ENCODE measurements at regions not wholly inside any gene's neighbourhood (a gene's known extent, or its start where the extent isn't known, plus 50 kb on each side); places are given as distances from the start of the nearest gene placed in this dataset.
"Not testable (repeated sequence)": the region's sequence is repeated elsewhere in the genome, so short reads cannot be mapped to it uniquely, and the experiment has no call there.

DNA sequence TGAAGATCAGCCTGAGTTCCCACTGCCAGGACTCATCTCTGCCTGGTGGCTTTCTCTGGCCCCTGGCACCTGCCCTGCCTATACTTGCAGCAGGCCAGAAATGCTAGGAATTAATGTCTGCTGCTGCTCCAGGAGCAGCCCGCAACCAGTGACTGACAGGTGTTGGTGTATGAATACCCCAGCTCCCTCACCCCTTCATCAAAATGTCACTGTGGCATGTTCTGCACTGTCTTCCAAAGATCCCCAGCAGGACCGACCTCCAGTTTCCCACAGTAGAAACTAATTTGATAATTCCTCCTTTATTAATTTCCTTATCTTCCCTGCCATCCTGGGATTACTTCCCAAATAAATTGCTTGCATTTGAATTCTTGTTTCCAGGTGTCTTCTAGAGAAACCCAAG lies 425.4 kb downstream of the BCOR start:
- no peak for DNase-seq (ENCODE audit: low read depth in 2 of 2)

DNA sequence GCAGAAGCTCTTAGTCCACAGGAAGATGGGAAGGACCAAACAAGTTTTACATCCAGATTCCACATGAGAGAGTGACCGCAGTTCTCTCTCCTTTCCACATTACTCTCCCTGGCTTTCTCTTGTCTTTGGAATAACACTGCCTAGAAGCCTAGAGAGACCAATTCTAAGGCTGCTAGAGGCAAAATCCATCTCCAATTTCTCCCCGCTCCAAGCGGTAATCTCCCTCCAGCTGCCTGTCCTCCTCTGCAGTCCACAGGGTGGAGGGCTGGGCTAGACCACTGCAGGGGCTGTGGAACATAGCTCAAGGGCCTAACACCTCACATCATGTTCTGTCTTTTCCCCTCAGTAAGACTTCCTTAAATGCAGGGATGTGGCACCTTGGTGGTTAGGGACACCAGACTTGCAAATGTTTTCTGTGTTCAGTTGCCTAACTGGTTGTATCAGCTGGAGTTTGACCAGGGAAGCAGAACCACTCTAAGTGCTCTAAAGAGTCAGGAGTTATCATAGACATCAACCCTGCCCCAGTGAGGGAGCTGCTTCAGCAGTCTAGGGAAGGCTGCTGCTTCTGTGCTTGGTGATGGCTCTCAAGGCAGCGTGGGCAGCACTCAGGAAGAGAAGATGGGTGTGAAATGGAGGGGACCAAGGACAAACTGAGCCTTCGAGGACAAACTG lies 423.1 kb downstream of the BCOR start:
- DNase-seq (ENCODE audit: low read depth in 2 of 2), result no peak

- no peak for DNase-seq (ENCODE audit: low read depth in 2 of 2)
Observed at GRCh38 chrX:39675162-39675553, 422.6 kb downstream of the BCOR start.

- DNase-seq (ENCODE audit: low read depth in 2 of 2), result no peak
Observed at GRCh38 chrX:39675619-39676018, 422.1 kb downstream of the BCOR start.

GRCh38 chrX:39676434-39676833 lies 421.3 kb downstream of the BCOR start:
- DNase-seq (ENCODE audit: low read depth in 2 of 2), result no peak

DNA sequence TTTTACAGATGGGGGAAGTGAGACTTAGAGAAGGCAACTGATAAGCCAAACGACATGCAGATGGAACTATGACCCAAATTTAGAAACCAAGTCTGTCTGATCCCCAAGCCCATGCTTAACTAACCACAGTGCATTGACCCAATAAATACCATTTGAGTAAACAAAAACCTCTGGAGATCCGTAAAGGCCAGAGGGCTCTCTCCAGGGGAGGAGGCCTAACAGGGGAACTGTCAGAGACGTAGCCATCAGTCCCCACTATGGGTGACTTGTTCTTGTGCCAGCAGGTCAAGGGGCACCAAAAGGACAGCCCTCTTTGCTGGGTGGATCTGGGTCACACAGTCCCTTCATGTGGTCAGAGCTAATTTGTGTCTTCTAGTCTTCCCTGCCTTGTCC lies 420.2 kb downstream of the BCOR start:
- no peak for DNase-seq (ENCODE audit: low read depth in 2 of 2)

GRCh38 chrX:39677978-39678791 lies 419.6 kb downstream of the BCOR start:
- no peak for DNase-seq (ENCODE audit: low read depth in 2 of 2)

- no peak for DNase-seq (ENCODE audit: low read depth in 2 of 2)
Observed at GRCh38 chrX:39678914-39679313, 418.8 kb downstream of the BCOR start.

DNA sequence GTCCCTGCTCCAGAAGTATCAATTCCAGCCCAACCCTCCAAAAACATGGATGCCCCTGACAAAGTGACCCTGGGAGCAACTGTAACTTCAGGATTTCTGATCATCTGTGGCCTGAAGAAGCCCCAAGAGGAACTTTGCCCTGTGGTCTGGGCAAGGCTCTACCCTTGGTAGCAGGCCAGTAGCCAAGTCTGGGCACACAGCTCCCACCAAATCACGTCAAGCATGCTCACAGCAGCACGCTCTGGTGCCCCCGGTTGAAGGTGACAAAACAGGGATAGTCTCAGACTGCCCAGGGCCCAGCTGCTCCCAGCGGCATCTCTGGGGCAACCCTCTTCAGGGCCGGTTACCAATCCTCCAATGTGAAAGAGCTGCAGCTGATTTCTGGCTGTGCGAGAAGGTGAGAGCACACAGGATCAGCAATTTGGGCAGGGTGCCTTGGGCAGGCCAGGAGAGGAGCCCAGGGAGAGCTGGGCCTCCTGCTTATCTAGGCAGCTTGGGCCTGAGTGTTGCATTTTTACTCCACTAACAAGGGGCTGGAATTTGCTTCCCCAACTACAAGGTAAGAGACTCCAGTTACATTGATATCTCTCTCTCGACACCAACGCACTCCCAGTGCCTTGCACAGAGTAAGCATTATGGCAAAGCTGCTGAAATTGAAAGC lies 418.1 kb downstream of the BCOR start:
- no peak for DNase-seq (ENCODE audit: low read depth in 2 of 2)

DNA sequence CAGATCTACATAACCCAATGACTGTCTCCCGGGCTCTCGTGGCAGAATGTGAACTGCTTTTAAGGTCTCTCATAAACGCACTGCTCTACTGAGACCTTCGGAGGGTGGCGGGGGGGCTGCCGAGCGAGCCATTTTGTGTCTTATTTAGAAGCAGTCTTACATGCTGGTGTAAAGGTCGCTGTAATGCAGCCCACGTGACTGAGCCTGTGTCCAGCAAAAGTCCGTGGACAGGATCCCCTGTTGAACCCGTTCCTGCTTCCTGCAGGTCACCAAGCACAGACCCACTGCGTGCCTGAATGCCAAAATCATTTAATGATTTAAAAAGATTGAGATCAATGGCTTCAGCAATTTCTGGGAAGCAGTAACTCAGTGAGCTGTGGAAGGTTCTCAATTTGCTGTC lies 415.9 kb downstream of the BCOR start:
- DNase-seq (ENCODE audit: low read depth in 2 of 2), result no peak

- no peak for DNase-seq (ENCODE audit: low read depth in 2 of 2)
Observed at GRCh38 chrX:39682778-39683177, 415.0 kb downstream of the BCOR start.

- no peak for DNase-seq (ENCODE audit: low read depth in 2 of 2)
Observed at GRCh38 chrX:39688219-39688575, 409.6 kb downstream of the BCOR start.

DNA sequence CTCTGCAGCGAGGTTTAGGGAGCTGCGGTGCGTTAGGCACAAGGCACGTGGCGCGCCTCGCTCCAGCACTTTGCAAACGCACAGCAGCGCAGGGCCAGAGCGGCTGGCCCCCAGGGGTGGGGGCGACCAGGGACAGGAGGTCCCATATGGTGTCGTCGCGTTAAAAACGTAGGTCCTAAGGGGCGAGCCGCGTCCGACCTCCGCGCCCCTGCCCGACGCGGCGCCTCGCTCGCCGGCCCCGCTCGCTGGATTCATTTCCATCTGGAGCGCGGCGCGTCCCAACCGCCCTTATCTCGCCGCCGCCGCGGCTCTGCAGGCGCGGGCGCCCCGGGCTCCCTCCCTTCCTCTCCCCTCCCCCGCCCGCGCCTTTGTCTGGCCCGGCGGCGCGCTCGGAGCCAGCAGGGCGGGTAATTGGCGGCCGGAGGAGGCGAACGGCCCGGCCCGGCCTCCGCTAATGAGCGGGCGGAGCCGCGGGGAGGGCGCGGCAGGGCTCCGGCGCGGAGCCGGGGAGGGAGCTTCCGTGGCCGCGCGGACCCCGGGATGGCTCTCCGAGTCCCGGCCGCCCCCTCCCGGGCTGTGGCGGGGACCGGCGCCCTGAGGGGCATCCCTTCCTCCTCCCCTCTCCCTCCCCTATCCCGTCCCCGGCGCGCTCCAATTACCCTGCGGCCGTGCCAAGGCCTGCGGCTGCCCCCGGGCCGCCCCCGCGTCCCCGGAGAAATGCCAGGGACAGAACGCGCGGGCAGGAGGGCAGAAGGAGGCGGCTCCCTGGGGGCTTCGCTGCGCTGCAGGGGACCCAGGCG lies 409.0 kb downstream of the BCOR start:
- DNase-seq (ENCODE audit: low read depth in 2 of 2), result no peak

DNA sequence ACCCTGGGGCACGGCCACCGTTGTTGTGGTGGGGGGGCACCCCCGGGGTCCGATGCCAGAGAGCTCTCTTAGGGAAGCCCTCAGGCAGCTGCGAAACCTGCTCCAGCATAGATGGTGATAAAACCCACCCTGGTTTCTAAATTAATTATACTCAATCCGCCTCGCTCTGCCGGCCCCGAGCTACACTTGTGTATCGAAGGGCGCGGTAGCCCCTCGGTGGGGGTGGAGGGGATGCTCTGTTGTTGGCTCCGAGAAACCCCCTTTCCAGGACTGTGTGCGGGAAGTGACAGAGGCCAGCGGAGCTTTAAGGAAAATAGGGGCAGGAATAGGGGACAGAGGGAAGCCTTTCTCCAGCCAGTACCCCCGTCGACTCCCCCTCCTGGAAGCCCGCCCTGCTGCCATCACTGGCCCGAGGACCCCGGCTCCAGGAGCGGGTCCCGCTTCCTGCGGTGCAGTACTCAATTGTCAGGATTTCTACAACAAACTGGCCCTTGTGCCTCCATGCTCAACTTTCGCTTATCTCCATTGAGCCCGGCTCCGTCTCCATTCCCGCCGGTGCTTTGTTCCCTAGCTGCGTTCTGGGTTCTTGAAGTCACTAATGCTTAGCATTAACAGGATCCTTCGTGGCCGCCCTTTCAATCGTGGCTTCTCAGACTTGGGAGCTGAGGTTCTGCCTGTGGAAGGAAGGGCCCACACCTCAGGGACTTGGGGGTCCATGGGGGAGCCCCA lies 408.2 kb downstream of the BCOR start:
- no peak for DNase-seq (ENCODE audit: low read depth in 2 of 2)

GRCh38 chrX:39690541-39691415 lies 407.0 kb downstream of the BCOR start:
- no peak for DNase-seq (ENCODE audit: low read depth in 2 of 2)

DNA sequence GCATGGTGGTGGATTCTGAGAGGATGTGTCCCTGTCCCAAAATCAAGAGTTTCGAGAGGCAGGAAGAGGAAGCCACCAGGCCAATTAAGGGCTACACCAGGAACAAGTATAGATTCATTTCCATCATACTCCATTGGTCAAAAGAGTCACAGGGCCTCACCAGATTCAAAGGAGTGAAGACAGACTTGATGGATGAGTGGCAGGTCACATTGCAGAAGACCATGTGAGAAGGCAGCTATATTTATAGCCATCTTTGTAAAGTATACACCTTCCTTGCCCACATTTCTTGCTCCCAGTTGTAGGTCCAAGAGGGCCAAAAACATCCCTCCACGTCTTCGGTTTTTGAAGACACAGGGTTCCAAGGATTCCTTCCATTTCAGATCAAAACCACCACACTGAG lies 406.0 kb downstream of the BCOR start:
- no peak for DNase-seq (ENCODE audit: low read depth in 2 of 2)

- DNase-seq (ENCODE audit: low read depth in 2 of 2), result no peak
Observed at GRCh38 chrX:39692796-39693195, 405.0 kb downstream of the BCOR start.

GRCh38 chrX:39693298-39693697 lies 404.5 kb downstream of the BCOR start:
- DNase-seq (ENCODE audit: low read depth in 2 of 2), result no peak

- not testable (repeated sequence) for DNase-seq (ENCODE audit: low read depth in 2 of 2)
Observed at GRCh38 chrX:39702636-39703035, 395.1 kb downstream of the BCOR start.

DNA sequence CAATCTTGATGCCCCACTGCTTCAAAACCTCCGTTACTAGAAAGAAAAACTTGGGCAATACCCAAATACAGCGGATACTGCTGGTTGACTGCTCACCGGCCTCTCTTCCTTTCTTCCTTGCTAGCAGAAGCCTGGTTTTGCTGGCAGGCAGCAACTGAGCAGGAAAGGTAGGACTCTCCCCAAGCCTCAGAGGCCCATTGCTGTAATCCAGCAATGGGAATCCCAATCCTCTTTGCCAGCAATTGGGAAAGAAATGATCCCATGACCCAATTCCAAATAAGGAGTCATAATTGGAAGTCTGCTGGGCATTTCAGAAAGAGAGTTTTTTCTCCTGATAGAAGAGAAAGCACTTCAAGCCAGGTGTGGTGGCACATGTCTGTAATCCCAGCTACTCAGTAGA lies 394.5 kb downstream of the BCOR start:
- no peak for DNase-seq (ENCODE audit: low read depth in 2 of 2)

DNA sequence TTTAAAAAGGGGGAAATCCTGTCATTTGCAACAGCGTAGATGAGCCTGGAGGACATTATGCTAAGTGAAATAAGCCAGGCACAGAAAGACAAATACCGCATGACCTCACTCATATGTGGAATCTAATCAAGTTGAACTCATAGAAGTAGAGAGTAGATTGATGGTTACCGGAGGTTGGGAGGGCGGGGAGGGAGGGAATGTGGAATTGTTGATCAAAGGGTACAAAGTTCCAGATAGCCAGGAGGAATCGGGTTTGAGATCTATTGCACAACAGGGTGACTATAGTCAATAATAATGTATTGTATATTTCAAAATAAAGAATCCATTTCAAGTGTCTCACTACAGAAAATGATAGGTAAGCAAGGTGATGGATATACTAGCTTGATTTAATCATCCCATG lies 393.2 kb downstream of the BCOR start:
- no peak for DNase-seq (ENCODE audit: low read depth in 2 of 2)

All from activated CD8-positive, alpha-beta memory T cell treated with anti-CD3 and anti-CD28 coated beads for 4 hours (primary cell).